ENCODE measurements at regions not wholly inside any gene's neighbourhood (a gene's known extent, or its start where the extent isn't known, plus 50 kb on each side); places are given as distances from the start of the nearest gene placed in this dataset.
"Not testable (repeated sequence)": the region's sequence is repeated elsewhere in the genome, so short reads cannot be mapped to it uniquely, and the experiment has no call there.

GRCh38 chr7:29619111-29619510, 55.5 kb downstream of the PRR15 start:
- no peak for DNase-seq

DNA sequence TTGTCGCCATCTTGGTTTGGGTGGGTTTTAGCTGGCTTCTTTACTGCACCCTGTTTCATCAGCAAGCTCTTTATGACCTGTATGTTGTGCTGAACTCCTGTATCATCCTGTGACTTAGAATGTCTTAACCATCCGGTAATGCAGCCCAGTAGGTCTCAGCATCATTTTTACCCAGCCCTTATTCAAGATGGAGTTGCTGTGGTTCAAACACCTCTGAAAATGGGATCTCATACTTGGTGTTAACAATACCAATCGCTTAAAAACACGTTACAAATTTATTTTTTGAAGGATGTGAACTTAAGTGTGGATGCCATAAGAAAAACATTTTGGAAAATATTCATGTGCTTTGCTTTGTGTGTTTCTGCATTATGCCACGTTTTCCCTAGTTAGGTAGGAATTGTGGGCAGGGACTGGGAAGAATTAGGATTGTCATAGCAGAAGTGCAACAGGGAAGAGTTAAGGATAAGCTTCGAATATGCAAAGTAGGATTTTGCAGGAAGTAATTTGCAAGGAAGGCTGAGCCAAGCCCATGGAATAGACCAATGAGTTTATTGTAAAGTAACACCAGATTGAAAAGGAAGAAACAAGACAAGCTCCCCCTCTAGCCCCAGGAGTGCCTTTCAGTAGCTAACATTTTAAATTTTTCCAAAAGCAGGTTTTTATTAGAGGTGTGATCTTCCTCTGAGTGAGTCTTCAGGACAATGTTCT, 56.4 kb downstream of the PRR15 start:
- no peak for DNase-seq

- no peak for DNase-seq
These were observed 56.9 kb downstream of the PRR15 start for GRCh38 chr7:29620556-29620930.

DNA sequence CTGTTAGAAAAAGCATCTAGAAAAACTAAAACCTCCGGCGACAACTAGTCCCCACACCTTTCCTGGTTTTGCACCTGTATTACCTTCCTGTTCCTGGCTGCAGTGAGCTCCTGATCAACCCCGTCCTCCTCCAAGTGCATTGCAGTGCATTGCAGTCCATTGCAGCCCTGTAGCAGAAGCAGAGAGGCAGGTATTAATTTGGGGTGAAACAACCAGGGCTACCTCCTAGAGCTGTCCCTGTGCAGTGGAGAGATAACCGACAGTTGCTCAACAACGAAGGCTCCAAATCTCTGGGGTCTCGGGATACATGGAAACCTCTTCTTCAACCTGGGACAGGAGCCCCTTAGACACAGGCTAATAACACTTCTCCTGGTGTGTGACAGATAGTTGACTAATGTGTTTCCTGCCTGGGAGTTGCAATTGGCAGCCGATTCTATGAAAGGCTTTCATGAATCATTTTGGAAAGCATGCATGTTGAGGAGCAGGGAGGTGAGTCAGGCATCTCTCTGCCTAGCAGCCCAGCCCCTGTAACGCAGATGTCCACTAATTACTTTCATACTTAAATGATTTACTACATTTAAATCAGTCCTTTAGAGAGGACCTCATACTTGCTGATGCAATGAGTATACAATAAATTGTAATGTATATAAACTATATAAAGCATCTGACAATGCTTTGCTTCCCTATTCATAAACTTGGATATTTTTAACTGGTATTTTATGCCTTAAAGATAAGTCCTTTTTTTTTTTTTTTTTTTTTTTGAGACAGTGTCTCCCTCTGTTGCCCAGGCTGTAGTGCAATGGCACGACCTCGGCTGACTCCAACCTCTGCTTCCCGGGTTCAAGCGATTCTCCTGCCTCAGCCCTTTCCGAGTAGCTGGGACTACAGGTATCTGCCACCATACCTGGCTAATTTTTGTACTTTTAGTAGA, 59.0 kb downstream of the PRR15 start:
- DNase-seq, result no peak

DNA sequence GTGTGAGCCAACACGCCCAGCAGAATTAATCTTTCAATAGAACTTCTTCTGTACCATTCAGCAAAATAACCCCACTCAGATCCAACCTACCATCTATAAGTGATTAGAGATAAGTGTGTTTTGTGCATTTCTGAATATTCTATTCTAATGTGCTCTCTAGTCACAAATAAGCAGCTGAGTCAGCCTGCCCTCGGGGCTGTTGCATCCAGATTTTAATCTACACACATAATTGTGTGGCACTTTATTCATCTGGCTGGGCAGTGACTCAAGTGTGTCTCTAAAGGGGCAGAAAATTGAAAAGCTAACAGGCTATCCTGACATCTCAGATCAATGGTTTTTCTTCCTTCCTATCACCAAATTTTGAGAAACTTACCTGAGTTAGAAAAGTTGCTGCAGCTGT, 60.3 kb downstream of the PRR15 start:
- no peak for DNase-seq

- DNase-seq, result no peak
These were observed 63.1 kb downstream of the PRR15 start for GRCh38 chr7:29626730-29627129.

- DNase-seq, result no peak
These were observed 64.0 kb downstream of the PRR15 start for GRCh38 chr7:29627631-29628030.

DNA sequence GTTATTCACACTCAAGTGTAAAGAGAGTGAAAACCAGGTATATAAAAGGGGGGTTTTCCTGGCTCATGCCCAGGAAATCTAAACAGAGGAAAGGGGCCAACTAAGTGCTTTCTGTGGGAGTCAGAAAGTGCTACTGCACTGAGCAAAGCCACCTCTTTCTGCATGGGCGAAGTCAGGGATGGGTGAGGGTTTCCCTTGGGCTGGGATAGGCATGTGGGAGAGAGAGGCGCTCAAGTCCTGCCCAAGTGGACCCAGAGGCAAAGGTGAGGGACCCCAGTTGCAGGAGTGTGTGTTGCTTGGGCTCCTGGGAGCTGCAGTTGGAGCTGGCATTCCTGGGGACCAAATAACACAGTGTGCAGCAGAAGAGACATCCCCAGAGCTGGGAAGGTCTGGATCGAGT, 65.9 kb downstream of the PRR15 start:
- DNase-seq, result no peak

GRCh38 chr7:29635067-29636008, 71.7 kb downstream of the PRR15 start:
- peak; percentile 42 for DNase-seq

- no peak for DNase-seq
These were observed 72.3 kb downstream of the PRR15 start for GRCh38 chr7:29636009-29636351.

GRCh38 chr7:29637374-29637773, 73.7 kb downstream of the PRR15 start:
- no peak for DNase-seq

- DNase-seq, result not testable (repeated sequence)
These were observed 75.2 kb downstream of the PRR15 start for GRCh38 chr7:29638841-29639240.

DNA sequence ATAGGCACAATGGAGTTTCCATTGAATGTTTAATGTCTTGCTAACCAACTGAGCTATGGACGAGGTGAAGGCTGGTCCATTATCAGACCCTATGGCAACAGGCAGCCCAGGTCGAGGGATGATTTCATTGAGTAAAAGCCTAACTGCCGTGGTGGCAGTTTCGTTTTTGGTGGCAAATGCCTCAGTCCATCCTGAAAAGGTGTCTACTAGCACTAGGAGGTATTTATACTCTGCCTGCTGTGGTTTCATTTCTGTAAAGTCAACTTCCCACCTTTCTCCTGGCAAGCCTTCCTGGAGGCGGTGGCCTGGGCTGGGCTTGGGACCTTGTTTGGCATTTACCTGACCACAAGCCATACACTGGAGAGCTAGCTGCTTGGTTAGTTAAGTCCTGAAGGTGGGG, 75.8 kb downstream of the PRR15 start:
- DNase-seq, result no peak

DNA sequence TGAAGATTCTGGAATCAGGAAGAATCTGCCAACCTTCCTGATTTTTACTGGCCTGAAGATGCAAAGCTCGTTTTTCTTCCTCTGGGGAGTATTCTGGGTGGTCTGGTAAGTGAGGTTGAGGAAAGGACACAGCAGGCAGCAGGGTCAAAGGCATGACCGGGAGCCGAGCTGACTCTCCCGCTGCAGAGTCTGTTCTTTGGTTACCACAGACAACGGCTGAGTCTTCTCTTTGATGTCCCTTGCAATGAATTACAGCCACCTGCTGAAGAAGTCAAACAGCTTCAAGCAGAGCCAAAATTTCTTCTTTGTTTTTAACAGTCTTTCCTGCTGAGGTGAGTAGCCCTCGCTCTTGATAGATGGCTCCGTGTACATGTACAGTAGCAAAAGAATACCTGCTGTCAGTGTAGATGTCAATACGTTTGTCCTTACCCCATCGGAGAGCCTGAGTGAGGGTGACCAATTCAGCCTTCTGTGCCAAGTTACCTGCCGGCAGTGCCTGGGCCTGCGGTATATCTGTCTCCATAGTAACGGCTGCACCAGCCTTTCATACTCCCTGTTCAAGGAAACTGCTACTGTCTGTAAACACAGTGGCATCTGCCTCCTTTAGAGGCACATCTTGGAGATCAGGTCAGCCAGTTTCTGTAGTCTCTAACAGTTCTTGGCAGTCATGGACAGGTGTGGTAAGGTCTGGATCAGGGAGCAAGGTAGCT, 76.4 kb downstream of the PRR15 start:
- peak; percentile 76 for DNase-seq

DNA sequence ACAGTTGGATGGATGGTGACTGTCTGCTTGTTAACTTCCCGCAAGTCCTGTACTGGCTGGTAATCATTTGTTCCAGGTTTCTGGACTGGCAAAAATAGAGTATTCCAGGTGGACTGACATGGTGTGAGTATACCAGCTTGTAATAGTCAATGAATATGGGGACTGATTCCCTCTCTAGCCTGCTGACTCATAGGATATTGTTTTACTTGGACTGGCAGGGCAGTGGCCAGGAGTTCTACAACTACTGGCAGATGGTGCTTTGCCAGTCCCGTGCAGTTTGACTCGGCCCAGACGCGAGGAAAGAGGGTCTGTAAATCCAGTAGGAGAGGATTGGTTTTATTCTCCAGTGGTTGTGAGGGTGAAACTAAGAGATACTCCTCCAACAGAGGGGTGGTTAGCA, 78.0 kb downstream of the PRR15 start:
- no peak for DNase-seq

DNA sequence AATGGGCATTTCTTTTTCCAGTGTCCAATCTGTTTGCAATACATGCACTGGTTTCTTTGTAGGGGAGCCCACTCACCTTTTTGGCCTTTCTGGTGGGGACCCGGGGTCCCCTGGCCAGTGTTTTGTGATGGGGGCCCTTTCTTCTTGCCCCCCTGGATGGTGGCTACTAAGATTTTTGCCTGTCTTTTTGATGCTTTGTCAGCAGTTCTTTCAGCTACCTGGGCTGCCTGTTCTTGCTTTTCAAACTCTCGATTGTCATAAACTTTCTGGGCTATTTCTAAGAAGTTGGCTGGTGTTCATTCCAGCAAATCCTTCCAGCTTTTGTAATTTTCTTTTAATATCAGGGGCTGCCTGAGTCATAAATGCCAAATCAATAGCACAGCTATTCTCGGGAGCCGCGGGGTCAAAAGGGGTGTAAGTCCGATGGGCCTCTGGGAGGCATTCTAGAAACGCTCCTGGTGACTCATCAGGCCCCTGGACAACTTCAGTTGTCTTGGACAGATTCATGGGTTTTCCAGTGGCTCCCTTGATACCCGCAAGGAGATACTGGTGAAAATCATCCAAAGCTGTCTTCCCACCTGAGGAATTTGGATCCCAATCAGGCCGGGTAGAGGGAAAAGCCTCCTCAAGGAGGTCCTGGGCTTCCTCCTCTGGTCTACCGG, 79.0 kb downstream of the PRR15 start:
- no peak for DNase-seq

- not testable (repeated sequence) for DNase-seq
These were observed 82.5 kb downstream of the PRR15 start for GRCh38 chr7:29646116-29646515.

- no peak for DNase-seq
These were observed 83.5 kb downstream of the PRR15 start for GRCh38 chr7:29647020-29647654.

DNA sequence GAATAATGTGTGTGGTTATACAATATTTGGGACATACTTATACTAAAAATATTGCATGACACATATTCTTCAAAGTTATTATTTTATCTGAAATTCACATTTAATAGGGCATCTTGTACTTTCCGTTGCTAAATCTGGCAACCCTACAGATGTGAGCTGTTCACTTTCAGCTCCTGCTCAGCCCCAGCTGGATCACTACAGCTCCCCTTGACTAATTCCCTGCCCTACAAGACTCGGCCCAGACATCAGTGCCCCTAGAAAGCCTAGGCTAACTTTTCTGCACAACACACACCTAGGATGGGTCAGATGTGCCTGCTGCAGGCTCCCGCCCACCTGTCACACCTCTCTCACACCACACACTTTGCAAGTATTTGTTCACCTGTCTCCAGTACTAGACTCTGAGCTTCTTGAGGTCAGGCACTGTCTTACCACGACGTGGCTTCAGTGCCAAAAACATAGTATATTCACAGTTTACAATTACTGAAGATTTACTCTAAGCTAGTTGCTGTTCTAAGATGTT, 84.1 kb downstream of the PRR15 start:
- not testable (repeated sequence) for DNase-seq

DNA sequence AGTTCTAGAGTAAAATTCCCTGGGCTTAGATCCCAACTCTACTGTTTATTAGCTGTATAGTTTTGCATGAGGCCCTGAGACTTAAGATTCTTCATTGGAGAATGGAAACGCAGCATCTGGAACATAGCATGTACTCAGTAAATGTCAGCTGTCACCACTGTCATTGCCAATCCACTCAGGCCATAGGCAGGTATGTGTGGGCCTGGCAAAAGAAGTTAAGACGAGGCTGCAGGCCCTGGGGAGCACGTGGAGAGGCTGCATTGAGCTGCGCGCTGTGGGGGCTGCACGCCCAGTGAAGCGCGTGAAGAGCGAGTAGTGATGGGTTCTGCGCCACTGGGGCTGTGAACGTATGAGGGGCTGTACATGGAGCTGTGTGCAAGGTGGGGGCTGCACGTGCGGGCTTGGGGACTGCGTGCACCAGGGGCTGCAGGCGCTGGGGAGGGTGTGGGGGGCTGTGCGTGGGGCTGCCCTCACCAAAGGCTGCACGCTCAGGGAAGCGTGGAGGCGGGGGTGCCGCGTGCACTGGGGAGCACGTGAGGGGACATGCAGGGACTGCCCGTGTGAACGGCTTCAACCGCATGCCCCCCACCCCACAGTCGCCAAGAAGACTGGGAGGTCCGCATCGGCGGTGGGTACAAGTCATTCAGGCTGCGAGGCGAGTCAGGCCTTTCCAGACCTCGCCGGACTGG, 85.5 kb downstream of the PRR15 start:
- no peak for DNase-seq

DNA sequence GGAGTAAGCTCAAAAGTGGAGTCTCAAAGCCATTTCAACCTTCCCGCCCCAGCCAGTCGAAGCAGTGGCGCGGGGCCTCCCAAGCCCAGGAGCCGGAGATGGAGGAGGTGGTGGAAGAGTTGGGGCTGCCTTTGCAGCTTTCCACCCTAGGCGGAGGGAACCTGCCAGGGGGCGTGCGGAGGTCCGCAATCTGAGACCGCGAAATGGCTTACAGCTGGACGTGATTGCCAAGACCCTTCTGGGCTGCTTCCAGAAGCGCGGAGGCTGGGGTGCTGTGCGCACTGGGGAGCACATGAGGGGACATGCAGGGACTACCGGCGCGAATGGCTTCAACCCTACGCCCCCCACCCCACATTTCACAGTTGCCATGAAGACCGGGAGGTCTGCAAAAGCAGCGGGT, 86.2 kb downstream of the PRR15 start:
- DNase-seq, result no peak
